Stimulated activated CD8-positive, alpha-beta memory T cell treated with anti-CD3 and anti-CD28 coated beads, Interleukin-12 subunit alpha, Interleukin-12 subunit beta, amount 100 ng/mL, for 1 hour (primary cell): ENCODE measurements at regions not wholly inside any gene's neighbourhood (a gene's known extent, or its start where the extent isn't known, plus 50 kb on each side); places are given as distances from the start of the nearest gene placed in this dataset.
"Not testable (repeated sequence)": the region's sequence is repeated elsewhere in the genome, so short reads cannot be mapped to it uniquely, and the experiment has no call there.

Experiments used
- DNase-seq: peaks from one replicate; pipeline ENCODE4 v3.0.0-alpha.2; 2020; ENCODE audit warnings: low read depth

DNA sequence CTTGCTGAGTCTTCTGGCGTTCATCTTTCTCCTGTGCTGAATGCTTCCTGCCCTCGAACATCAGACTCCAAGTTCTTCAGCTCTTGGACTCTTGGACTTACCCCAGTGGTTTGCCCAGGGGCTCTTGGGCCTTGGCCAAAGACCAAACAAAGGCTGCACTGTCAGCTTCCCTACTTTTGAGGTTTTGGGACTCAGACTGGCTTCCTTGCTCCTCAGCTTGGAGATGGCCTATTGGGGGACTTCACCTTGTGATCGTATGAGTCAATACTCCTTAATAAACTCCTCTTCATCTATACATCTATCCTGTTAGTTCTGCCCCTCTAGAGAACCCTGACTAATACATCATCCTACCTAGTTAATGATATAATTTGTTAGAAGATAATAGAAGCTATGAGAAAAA, 415.4 kb downstream of the TMEM38B start:
- DNase-seq, result not testable (repeated sequence)

DNA sequence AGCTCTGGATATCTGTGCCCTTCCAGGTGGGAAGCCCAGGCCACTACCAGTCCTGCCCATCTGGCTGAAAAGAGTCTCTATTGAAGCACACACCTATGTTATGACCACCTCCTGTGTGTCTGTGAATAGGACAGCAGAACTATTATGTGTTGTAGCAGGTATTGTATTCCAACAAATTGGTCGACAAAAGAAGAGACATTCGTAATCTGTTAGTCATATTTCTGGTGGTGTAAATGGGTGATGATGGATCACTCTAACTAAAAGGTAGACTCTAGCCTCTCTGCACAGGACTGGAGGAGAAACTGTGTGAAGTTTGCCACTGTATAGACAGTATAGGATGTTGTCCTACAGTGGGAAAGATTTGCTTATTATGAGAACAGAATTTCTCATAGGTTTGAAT, 416.1 kb downstream of the TMEM38B start:
- no peak for DNase-seq

DNA sequence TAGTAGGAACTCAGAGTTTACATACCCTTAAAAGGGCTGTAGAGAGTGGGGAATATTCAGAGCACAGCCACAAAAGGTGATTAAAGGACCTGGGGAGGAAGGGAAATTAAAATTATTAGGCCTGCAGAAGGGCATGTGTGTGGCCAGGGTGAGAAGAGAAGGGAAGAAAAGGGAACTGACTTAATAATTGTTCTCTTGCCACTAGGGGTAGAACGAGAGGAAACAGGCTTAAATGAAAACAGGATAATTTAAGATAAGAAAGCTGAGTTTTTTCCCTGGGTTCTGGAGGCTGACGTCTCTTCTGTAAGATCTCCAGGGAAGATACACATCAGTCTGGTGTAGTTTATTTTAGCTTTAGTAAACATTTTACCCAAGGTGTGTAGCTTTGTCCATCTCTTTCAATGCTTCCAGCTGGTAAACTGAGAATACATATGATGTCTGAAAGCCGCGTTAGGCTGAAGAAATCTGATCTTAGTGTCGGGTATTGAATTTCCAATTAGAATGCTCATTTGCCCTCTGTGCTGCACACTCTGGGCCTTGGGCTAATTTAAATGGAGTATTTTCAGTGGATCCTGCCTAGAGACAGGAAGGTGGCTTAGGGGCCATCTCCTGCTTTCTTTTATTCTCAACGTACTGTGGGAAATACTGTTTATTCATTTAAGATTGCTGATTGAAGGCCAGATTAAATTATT, 416.8 kb downstream of the TMEM38B start:
- no peak for DNase-seq

DNA sequence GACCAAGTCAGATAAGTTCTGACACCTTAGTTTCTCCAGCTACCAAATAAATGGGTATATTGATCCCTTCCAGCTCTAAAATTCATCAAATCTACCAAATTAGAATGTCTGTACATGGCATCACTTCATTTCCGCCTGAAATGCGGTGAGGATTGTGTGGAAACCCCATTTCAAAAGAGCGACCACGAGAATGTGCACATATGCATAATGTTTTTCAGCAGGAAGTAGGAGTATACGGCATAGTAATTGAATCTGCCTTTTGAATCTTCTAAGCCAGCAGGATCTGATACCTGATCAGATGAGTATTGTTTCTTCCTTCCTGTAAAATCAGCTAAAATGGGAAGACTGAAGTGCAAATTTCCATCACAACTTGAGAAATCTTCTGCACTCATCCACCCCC, 418.6 kb downstream of the TMEM38B start:
- DNase-seq, result no peak

DNA sequence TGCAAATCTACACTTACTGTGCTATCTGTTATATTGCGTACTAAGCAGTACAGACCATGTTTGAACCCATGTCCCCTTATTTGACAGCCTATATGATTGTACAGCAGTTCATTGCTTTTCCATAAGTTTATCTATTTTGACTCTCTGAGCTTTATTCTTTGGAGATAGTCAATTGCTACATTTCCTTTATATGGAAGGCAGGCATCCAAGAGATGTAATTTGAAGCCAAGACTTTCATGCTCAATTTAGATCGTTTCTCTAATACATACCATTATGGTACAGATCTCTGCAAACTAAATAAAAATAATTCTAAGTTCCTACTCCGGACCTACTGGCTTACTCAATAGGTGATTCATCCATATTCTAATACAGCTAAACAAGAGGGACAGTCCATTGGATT, 424.8 kb downstream of the TMEM38B start:
- DNase-seq, result no peak

DNA sequence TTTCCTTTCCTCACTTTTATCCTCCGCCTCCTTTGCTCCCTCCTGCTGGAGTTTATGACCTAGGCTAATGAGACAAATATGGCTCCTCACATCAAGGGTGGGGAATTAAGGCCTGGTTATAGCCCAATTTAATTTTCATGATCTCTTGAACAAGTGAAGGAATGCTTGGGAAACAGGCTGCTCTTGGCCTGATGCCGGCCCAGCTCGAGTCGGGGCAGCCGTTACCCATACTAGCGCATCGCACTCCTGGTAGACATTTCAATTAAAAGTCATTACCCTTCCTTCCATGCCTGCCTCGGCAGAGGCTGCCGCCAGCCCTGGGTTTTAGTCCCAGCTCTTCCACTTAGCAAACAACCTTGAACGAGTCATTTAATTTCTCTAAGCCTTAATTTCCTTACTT, 425.7 kb downstream of the TMEM38B start:
- no peak for DNase-seq

DNA sequence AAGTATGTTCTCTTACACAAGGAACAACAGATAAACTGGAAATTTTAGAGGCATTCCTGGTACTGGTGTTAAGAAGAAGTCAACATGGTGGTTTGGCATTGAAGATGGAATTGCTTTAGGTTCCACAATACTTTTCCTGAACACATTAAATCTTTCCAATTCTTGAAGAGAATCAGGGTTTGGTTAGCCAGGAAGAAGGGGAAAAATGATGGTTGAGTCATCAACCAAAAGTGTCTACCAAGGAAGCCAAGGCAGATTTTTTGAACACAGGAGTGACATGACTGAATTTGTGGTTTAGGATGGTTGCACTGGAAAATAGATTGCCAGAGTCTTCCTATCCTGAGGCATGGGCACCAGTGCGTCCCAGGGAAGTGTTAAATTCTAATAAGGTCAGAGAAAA, 433.4 kb downstream of the TMEM38B start:
- no peak for DNase-seq

DNA sequence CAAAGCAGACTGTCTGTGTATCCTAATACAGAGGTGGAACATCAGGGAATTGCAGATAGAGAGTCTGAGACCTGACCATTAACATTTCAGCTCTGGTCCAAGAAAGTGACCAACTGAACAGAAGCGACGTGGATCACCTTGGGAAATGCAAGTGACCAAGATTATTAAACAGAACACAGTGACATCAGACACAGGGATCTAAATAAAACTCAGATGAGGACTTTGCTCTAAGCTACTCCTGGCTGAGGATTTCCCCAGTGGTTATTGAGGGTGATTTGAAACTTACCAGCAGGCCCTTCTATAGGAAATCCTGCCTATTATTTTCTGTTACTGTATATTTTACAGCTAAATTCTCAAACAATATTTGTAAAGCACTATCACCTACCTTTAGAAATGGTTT, 436.0 kb downstream of the TMEM38B start:
- no peak for DNase-seq

DNA sequence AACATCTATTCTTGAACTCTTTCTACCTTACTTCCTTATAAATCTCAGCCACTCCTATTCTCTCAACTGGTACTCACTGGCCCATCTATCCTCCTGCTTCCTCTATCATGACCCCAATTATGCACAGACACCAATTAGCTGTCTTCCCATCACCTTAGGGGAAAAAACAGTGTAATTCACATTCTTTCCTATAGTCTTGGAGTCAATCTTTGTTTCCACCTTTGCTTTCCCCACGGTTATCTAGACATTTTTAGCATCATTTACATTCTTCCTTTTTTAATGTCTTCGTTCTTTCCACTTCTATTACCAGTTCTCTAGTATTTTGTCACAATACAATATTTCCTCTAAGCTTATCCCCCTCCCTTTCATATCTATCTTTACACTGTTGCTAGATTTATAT, 449.4 kb downstream of the TMEM38B start:
- no peak for DNase-seq

DNA sequence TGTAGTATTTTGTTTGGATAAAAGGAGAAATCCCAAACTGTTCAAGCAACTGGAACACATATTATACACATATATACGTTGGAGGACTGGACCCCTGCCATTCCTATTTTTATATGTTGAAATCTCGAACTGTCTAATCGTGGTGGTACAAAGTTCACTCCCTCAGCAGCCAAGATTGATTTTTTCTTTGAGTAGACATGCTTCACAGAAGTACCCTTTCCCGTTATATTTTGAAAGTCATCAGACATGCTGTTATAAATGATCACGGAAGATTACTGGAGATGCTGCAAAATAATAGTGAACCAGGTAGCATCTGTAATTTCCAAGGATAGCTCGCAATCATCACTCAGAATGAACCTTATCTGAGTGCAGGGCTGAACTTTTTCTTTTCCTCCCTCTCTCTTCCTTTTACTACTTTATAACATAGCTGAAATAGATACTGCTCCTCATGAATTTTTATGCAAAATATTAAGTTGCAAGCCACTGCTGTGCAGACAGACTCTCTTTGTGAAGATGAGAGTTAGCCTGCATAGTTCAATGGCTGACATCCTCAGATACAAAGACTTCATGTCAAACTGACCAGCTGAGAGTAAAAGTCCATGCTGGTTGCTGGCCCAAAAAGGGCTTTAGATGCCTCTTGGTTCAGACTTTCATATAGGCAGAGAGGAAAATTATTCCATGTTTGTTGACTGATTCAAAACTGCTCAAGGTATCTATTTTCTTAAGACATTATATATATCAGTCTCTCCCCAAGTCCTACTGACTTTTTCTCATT, 451.9 kb downstream of the TMEM38B start:
- DNase-seq, result no peak

DNA sequence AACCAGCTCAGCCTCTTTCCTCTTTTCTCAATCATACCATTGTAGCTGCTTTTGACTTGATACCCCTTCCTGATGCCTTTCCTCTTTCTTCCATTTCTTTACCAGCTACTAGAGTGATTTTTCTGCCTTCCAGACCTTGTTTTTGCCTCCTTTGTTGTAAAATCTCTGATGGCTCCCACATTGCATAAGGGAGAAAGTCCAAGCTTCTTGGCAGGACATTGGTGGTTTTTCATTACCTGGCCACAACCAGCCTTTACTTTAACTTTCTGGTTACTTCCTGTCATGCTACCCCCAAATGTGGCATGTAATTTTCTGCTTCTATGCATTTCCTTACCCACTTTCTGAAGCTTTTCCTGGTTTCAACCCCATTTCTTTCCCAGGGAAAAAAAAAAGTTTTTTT, 452.5 kb downstream of the TMEM38B start:
- DNase-seq, result no peak

DNA sequence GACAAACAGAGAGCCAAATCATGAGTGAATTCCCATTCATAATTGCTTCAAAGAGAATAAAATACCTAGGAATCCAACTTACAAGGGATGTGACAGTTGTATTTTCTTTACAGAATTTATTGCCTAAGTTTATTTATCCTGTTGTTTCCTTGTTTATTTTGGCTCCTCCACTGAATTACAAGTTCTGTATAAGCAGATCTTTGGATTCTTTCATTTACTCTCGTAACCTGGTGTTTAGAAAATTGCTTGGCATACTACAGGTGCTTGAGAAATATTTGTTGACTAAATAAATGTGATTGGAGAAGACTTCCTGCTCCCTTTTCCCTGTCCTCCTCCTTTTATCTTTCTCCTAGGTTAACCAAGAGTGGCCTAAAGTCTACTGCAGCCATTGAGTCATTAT, 455.6 kb downstream of the TMEM38B start:
- DNase-seq, result no peak

DNA sequence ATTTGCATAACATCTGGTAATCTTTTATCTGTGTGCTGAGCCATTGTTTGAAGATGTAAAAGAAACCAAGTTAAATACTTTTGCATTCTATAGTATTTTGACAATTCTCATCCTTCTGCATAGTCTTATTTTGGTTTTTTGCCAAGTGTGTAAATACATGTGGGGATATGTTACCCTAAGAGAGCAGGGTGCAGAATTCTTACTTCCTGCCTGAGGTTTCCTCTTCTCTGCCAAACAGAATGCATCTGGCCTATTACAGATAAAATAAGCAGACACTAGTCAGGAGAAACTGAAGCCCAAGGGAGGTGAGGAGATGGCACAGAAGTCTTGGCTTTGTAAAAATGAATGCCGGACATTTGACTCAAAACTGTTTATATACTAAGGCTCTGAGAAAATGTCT, 462.1 kb downstream of the TMEM38B start:
- DNase-seq, result no peak

DNA sequence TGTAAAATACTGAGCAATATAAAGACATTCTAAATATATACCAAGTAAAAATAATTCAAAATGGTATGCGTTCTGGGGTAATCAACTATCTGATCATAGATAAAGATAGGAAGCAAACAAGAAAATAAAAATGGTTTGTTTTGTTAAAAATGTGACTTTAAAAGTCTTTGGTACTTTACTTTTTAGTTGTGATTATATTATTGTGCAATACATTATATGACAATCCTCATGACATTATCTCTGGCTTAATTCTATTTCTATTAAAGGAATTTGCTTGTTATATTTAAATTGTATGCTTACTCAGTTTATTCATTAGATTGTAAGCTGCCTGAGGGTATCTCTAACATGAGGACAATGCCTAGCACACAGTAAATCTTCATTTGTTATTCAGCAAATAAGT, 477.9 kb downstream of the TMEM38B start:
- no peak for DNase-seq

DNA sequence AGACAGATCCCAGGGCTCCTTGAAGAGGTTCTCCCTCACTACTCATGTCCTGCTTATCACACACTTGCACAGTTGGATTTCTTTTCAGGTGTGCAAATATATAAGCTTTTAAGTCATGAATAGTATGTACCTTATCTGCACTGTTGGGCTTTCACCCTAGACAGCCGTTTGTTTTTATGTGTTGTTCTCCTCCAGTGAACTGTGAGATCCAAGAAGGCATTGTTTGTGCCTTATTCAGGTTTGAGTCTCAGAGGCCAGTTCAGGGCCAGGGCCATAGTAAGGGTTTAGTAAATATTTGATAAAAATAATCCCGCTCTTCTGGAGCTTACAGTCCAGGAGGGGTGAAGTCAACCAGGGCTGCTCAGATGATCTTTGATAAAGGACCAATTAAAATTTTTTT, 480.0 kb downstream of the TMEM38B start:
- DNase-seq, result no peak

DNA sequence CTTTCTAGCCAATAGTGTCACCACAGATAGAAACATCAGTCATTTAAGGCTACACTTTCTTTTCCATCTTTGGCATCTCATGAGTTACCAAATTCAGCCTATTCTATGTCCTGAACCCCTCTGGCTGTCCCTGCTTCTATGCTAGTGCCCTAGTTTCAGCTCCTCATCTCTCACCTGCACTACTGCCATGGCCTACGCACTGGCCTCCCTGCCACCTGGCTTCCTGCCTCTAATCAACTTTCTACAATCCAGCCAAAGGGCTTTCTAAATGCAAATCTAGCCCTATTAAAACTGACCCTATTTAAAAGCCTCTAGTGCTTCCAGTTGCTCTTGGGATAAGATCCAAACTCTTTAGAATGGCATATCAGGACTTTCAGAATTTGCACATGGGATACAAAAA, 482.9 kb downstream of the TMEM38B start:
- no peak for DNase-seq

DNA sequence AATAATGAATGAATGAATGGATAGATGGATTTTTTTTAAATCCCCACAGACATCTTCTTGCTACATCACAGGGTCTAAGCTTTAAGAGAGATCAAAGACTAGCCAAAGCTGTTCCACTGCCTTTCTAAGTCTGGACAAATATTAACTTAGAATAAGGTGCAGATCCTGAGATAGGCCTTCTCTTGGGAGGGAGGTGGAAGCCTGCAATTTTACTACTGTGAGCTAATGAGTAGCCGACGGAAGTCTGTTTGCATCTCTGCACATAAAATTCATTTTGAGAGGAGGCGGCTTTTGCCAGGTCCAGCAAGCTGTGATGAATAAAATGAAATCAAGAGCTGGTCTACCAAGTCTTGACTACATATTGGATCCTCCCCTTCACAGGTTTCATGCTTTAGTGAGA, 484.9 kb downstream of the TMEM38B start:
- no peak for DNase-seq

DNA sequence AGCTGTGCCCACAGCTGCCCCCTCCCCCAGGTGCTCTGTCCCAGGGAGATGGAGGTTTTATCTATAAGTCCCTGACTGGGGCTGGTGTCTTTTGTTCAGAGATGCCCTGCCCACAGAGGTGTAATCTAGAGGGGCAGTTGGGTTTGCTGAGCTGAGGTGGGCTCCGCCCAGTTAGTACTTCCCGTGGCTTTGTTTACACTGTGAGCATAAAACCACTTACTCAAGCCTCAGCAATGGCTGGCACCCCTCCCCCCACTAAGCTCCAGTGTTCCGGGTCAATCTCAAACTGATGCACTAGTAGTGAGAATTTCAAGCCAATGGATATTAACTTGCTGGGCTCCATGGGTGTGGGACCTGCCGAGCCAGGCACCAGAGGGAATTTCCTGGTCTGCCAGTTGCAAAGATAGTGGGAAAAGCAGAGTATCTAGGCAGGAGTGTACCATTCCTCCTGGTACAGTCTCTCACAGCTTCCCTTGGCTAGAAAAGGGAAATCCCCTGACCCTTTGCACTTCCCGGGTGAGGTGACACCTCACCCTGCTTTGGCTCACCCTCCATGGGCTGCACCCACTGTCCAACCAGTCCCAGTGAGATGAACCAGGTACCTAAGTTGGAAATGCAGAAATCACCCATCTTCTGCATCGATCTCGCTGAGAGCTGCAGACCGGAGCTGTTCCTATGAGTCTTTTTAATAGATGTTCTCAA, 509.6 kb downstream of the TMEM38B start:
- DNase-seq, result not testable (repeated sequence)

DNA sequence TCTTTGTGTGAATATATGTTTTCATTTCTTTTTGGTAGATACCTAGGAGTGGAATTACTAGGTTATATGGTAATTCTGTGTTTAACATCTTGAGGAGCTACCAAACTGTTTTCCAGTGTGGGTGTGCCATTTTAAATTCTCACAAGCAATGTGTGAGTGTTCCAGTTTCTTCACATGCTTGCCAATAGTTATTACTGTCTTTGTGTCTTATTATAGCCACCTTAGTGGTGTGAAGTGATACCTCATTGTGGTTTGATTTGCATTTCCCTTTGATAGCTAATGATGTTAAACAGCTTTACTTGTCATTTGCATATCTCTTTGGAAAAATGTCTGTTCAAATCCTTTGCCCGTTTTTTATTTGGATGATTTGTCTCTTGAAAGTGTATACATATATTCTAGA, 513.0 kb downstream of the TMEM38B start:
- no peak for DNase-seq

DNA sequence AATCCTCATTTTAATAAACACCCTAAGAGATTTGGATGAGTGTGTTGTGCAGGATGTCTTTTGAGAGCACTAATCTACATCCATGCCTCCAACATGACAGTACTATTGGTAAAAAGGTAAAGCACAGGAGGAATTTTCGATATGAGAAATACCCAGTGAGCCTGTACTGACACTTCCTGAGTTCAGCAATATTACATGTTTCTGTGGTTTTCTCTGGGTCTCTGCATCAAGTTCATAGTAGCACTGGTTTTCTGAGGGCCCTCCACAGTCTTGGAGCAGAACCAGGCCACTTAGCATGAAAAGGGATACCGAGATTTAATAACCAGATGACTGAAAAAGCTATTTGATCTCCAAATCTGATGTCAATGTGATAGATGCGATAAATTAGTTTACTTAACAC, 524.1 kb downstream of the TMEM38B start:
- no peak for DNase-seq

DNA sequence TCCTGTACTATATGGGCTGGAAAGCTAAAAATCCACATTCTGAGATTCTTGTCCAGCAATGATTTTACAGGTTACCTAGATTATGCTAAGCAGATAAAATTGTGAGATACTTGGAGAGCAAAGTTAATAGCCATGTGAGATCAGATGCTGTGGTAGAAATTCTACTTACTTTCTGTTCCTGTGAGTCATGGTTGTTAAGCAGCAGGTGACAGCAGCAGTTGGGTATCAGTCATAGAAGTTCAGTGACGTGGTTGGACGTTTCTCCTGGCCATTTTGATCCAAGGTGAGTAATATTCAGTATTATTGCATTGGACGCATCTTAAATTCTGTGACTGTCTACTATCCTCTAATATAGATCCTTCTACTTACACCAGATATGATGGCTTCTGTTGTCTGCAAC, 524.5 kb downstream of the TMEM38B start:
- no peak for DNase-seq

DNA sequence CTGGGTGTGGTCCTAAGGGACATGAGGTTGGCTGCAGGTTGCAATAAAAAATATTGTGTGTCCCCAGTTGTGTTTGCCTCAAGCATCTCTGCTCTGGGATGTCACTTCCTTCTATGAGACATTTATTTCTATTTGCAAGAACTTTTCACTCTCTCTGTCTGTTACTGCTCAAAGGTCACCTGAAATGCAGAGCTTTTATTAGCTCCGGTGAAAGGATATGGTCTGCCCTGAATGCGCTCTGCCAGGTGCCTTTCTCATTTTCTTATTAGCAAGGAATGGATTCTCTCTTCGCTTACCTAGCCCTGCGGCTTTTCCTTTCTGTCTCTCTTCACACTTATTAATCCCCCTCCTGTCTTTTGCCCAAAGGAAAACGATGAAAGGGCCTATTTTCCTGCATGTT, 526.1 kb downstream of the TMEM38B start:
- no peak for DNase-seq

DNA sequence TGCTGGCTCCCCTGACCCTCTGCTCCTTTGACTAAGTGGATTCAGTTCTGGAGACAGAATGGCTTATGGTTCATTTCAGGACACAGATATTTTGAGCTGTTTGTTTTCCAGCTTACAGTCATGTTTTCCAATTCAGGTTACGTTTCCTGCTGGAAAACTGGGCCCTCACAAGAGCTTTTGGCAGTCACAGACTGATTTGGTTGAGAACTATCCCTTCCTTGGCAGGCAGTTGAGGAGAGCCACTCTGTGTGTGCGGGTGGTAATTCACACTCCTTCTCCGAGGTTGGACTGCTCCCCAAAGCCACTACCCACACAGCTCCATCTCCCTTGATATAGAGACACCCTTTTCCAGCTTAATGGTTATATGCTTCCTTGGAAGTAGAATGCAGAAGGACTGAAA, 534.5 kb downstream of the TMEM38B start:
- no peak for DNase-seq
